ENCODE measurements at regions not wholly inside any gene's neighbourhood (a gene's known extent, or its start where the extent isn't known, plus 50 kb on each side); places are given as distances from the start of the nearest gene placed in this dataset.

DNA sequence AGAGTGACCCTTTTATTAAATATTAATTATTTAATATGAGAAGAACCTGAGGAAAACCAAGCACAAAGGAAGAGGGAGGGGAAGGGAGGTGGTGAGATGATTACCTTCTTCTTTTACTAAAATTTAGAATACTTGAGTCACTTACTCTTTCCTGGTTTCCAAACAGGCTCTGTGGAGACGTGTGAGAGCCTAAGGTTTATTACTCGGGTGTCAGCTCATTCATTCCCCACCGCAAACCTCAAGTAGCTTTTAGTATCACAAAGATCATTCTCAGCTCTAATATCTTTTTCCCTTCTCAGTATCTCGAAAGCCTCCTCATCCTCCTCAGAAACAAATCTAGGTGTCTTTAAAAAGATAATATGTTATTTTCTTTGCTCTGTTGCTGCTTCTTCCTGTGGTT is 497.2 kb upstream of the JARID2 start:
- intact Hi-C loops (cut with micrococcal nuclease; ENCODE audit: unreplicated experiment), result loop anchor here (10.0 kb wide), 1 partner anchor 696 kb away; no protein-coding TSS in a partner anchor
- no TSS peak for BruUV-seq (replicated peaks)
- TF ChIP-seq, protein P1, sequence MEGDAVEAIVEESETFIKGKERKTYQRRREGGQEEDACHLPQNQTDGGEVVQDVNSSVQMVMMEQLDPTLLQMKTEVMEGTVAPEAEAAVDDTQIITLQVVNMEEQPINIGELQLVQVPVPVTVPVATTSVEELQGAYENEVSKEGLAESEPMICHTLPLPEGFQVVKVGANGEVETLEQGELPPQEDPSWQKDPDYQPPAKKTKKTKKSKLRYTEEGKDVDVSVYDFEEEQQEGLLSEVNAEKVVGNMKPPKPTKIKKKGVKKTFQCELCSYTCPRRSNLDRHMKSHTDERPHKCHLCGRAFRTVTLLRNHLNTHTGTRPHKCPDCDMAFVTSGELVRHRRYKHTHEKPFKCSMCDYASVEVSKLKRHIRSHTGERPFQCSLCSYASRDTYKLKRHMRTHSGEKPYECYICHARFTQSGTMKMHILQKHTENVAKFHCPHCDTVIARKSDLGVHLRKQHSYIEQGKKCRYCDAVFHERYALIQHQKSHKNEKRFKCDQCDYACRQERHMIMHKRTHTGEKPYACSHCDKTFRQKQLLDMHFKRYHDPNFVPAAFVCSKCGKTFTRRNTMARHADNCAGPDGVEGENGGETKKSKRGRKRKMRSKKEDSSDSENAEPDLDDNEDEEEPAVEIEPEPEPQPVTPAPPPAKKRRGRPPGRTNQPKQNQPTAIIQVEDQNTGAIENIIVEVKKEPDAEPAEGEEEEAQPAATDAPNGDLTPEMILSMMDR (conservative IDR thresholded peaks at IDR 0.05), result no peak
- no peak for TF ChIP-seq EZH2 (IDR thresholded peaks at IDR 0.05; ENCODE audit: low read depth)
- no peaks in the 10 kb centered on the region for H4K20me1 ChIP-seq (ENCODE audit: insufficient read depth)
- H3K4me1 ChIP-seq (replicated peaks; ENCODE audit: insufficient read depth), result peaks cover 13% of the 10 kb centered on the region
- H3K4me3 ChIP-seq, result no peak overlapping the region
- no peaks in the 10 kb centered on the region for H3K79me2 ChIP-seq (ENCODE audit: low read depth)
- no peak overlapping the region for H2AFZ ChIP-seq
- no peaks in the 10 kb centered on the region for H3K27me3 ChIP-seq (ENCODE audit: insufficient read depth, low read depth)
- H3F3A ChIP-seq (ENCODE audit: insufficient read depth, low read depth), result peaks cover 7% of the 10 kb centered on the region; the same call in 1 of the 2 replicates
- H3K9me2 ChIP-seq (ENCODE audit: insufficient read depth), result no peaks in the 10 kb centered on the region
- no peak overlapping the region for H3K4me2 ChIP-seq
- H3K9me3 ChIP-seq (ENCODE audit: insufficient read depth, low read depth), result no peaks in the 10 kb centered on the region; the same call in 1 of the 2 replicates
- H3K36me3 ChIP-seq (ENCODE audit: low read depth), result no peaks in the 10 kb centered on the region
- POLR2A ChIA-PET (ENCODE audit: unreplicated experiment), result no interaction called here
- H3K27ac ChIP-seq, result no peak overlapping the region
- no peak for DNase-seq
- CTCF ChIA-PET, result no interaction called here

DNA sequence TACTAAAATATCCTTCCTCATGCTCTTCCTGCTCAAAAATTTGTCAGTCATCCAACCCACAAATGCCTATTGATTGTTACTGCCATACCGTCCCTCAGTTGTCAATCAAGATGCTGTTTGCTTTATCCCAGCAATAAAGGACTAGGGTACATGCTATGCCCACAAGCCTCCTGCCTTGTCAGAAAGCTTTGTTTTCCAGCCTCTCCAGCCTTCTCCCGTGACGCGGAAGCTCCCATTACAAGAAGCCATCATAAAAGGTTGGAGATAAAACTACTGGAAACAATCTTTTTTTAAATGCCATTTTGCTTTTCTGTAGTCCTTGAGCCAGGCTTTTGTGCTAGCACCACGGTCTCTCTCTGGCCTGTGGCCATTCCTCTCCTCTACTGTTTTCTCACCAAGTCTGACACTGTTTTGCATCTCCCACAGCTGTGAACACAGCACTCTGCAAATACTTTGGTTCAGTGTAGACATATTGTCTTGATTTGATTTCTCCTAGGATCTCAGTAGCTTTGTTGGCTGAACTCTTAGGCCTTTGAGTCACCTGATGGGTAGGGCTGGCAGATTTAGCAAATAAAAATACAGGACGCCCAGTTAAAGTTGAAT is 495.7 kb upstream of the JARID2 start:
- DNase-seq, result no peak
- Histone ChIP-seq H3K79me2 (ENCODE audit: low read depth) (no peaks in the 10 kb centered on the region), H3K27ac (no peak overlapping the region), H3K9me2 (ENCODE audit: insufficient read depth) (no peaks in the 10 kb centered on the region), H3F3A (ENCODE audit: insufficient read depth, low read depth) (no peaks in the 10 kb centered on the region), H3K9me3 (ENCODE audit: insufficient read depth, low read depth) (no peaks in the 10 kb centered on the region; the same call in 1 of the 2 replicates), H3K4me3 (no peak overlapping the region), H3K4me2 (no peak overlapping the region), H4K20me1 (ENCODE audit: insufficient read depth) (no peaks in the 10 kb centered on the region), H2AFZ (no peak overlapping the region), H3K36me3 (ENCODE audit: low read depth) (no peaks in the 10 kb centered on the region), H3K4me1 (replicated peaks; ENCODE audit: insufficient read depth) (0 out of 2 replicates have a peak, but pooled peaks cover 4% of the 10 kb centered on the region), H3K27me3 (ENCODE audit: insufficient read depth, low read depth) (no peaks in the 10 kb centered on the region)
- CTCF ChIA-PET, result no interaction called here
- intact Hi-C loops (cut with micrococcal nuclease; ENCODE audit: unreplicated experiment), result no loop called here
- no TSS peak for BruUV-seq (replicated peaks)
- TF ChIP-seq, protein P1 (conservative IDR thresholded peaks at IDR 0.05), result no peak
- TF ChIP-seq EZH2 (IDR thresholded peaks at IDR 0.05; ENCODE audit: low read depth), result no peak
- POLR2A ChIA-PET (ENCODE audit: unreplicated experiment), result no interaction called here

DNA sequence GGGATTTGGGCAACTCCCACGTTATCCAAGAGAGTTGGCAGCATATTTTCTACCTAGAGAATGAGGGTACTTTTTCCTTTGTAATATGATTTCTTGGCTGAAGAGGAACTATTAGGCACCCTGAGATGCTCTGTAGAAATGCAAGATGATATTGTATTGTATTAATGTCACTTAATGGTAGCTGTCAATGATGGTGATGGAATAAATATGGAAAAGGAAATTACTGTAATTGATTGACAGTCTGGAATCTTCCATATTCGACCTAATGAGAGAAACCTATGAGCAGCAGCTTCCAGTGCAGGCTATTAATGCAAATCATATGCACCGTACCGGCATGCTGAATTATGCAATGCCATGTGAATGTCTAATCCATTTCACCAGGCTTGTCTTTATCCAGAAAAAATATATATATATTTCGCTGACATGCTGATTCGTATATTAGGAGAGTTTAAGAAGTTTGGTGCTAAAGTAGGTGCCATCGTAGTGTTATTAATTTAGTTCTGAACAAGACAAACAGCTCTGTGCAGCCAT is 494.2 kb upstream of the JARID2 start:
- H3K27ac ChIP-seq, result no peak overlapping the region
- no peak for TF ChIP-seq EZH2 (IDR thresholded peaks at IDR 0.05; ENCODE audit: low read depth)
- TF ChIP-seq, protein P1 (conservative IDR thresholded peaks at IDR 0.05), result no peak
- no peaks in the 10 kb centered on the region for H3K79me2 ChIP-seq (ENCODE audit: low read depth)
- H3K4me3 ChIP-seq, result no peak overlapping the region
- BruUV-seq (replicated peaks), result no TSS peak
- ChIA-PET POLR2A (ENCODE audit: unreplicated experiment) (no interaction called here), CTCF (interaction anchor here (0.5 kb wide), 1 partner anchor 497 kb away, joined by 3 read pairs; no protein-coding TSS in a partner anchor)
- no peaks in the 10 kb centered on the region for H3F3A ChIP-seq (ENCODE audit: insufficient read depth, low read depth)
- intact Hi-C loops (cut with micrococcal nuclease; ENCODE audit: unreplicated experiment), result no loop called here
- H4K20me1 ChIP-seq (ENCODE audit: insufficient read depth), result no peaks in the 10 kb centered on the region
- H3K9me2 ChIP-seq (ENCODE audit: insufficient read depth), result no peaks in the 10 kb centered on the region
- DNase-seq, result no peak
- no peaks in the 10 kb centered on the region for H3K27me3 ChIP-seq (ENCODE audit: insufficient read depth, low read depth)
- H3K4me1 ChIP-seq (replicated peaks; ENCODE audit: insufficient read depth), result 0 out of 2 replicates have a peak, but pooled peaks cover 4% of the 10 kb centered on the region
- no peak overlapping the region for H2AFZ ChIP-seq
- H3K4me2 ChIP-seq, result no peak overlapping the region
- no peaks in the 10 kb centered on the region for H3K9me3 ChIP-seq (ENCODE audit: insufficient read depth, low read depth)
- H3K36me3 ChIP-seq (ENCODE audit: low read depth), result no peaks in the 10 kb centered on the region
